ENCODE measurements at regions not wholly inside any gene's neighbourhood (a gene's known extent, or its start where the extent isn't known, plus 50 kb on each side); places are given as distances from the start of the nearest gene placed in this dataset.

GRCh38 chr6:165999279-165999678 lies 168.4 kb downstream of the TBXT start:
- H3K9me3 ChIP-seq (ENCODE audit: control insufficient read depth, insufficient read depth, low read depth, low read length) = no peaks in the 10 kb centered on the region
- TF ChIP-seq, protein P1, sequence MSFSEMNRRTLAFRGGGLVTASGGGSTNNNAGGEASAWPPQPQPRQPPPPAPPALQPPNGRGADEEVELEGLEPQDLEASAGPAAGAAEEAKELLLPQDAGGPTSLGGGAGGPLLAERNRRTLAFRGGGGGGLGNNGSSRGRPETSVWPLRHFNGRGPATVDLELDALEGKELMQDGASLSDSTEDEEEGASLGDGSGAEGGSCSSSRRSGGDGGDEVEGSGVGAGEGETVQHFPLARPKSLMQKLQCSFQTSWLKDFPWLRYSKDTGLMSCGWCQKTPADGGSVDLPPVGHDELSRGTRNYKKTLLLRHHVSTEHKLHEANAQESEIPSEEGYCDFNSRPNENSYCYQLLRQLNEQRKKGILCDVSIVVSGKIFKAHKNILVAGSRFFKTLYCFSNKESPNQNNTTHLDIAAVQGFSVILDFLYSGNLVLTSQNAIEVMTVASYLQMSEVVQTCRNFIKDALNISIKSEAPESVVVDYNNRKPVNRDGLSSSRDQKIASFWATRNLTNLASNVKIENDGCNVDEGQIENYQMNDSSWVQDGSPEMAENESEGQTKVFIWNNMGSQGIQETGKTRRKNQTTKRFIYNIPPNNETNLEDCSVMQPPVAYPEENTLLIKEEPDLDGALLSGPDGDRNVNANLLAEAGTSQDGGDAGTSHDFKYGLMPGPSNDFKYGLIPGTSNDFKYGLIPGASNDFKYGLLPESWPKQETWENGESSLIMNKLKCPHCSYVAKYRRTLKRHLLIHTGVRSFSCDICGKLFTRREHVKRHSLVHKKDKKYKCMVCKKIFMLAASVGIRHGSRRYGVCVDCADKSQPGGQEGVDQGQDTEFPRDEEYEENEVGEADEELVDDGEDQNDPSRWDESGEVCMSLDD (tag by site-specific recombination; IDR thresholded peaks at IDR 0.05) = no peak
- TF ChIP-seq BCL11A (tag by site-specific recombination; IDR thresholded peaks at IDR 0.05; ENCODE audit: low read depth) (no peak), MEIS1 (CRISPR knock-in tag; IDR thresholded peaks at IDR 0.05; ENCODE audit: borderline replicate concordance) (no peak), ZNF2 (tag by site-specific recombination; IDR thresholded peaks at IDR 0.05) (no peak), ZBTB20 (tag by site-specific recombination; IDR thresholded peaks at IDR 0.05) (no peak), ZNF112 (tag by site-specific recombination; IDR thresholded peaks at IDR 0.05) (no peak)
- TF ChIP-seq, protein P2, sequence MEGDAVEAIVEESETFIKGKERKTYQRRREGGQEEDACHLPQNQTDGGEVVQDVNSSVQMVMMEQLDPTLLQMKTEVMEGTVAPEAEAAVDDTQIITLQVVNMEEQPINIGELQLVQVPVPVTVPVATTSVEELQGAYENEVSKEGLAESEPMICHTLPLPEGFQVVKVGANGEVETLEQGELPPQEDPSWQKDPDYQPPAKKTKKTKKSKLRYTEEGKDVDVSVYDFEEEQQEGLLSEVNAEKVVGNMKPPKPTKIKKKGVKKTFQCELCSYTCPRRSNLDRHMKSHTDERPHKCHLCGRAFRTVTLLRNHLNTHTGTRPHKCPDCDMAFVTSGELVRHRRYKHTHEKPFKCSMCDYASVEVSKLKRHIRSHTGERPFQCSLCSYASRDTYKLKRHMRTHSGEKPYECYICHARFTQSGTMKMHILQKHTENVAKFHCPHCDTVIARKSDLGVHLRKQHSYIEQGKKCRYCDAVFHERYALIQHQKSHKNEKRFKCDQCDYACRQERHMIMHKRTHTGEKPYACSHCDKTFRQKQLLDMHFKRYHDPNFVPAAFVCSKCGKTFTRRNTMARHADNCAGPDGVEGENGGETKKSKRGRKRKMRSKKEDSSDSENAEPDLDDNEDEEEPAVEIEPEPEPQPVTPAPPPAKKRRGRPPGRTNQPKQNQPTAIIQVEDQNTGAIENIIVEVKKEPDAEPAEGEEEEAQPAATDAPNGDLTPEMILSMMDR (tag by site-specific recombination; IDR thresholded peaks at IDR 0.05) = no peak
- TF ChIP-seq, protein P3, sequence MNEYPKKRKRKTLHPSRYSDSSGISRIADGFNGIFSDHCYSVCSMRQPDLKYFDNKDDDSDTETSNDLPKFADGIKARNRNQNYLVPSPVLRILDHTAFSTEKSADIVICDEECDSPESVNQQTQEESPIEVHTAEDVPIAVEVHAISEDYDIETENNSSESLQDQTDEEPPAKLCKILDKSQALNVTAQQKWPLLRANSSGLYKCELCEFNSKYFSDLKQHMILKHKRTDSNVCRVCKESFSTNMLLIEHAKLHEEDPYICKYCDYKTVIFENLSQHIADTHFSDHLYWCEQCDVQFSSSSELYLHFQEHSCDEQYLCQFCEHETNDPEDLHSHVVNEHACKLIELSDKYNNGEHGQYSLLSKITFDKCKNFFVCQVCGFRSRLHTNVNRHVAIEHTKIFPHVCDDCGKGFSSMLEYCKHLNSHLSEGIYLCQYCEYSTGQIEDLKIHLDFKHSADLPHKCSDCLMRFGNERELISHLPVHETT (tag by site-specific recombination; IDR thresholded peaks at IDR 0.05) = no peak
- CTCF ChIA-PET = interaction anchor here (1.5 kb wide), 1 partner anchor 109 kb away, joined by 7 read pairs; no protein-coding TSS in a partner anchor
- no peak overlapping the region for H3K4me3 ChIP-seq (ENCODE audit: low read depth, low read length)
- no peak overlapping the region for H3K27ac ChIP-seq (ENCODE audit: extremely low read depth, low read depth, low read length)
- H3K36me3 ChIP-seq (ENCODE audit: control insufficient read depth in 2 of 2, insufficient read depth in 1 of 2, low read length in 2 of 2) = no peaks in the 10 kb centered on the region
- POLR2A ChIA-PET = no interaction called here
- H3K4me1 ChIP-seq (ENCODE audit: control insufficient read depth, insufficient read depth, low read length) = no peaks in the 10 kb centered on the region

DNA sequence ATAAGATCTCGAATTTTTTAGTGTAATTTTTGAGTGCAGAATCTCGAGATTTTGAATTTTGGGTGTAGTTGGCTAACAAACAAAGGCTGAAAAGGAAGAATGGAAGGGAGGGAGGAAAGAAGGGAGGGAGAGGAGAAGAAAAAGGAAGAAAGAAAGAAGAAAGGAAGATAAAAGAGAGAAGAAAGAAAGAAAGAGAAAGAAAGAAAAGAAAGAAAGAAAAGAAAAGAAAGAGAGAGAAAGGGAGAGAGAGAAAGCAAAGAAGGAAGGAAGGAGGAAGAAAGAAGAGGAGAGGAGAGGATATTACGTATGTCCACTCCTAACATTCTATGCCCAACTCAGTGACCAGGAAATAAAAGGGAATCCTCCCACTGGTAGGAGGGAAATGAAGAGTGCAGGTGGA lies 169.6 kb downstream of the TBXT start:
- no peak overlapping the region for H3K4me3 ChIP-seq (ENCODE audit: low read depth, low read length)
- CTCF ChIA-PET = no interaction called here
- peak; percentile 83 for TF ChIP-seq ZNF366 (tag by site-specific recombination; conservative IDR thresholded peaks at IDR 0.05)
- TF ChIP-seq OSR2 (tag by site-specific recombination; IDR thresholded peaks at IDR 0.05) = no peak
- TF ChIP-seq PRDM1 (tag by site-specific recombination; IDR thresholded peaks at IDR 0.05) = peak; percentile 97
- H3K4me1 ChIP-seq (ENCODE audit: control insufficient read depth, insufficient read depth, low read length) = no peaks in the 10 kb centered on the region
- no peak overlapping the region for H3K27ac ChIP-seq (ENCODE audit: extremely low read depth, low read depth, low read length)
- H3K36me3 ChIP-seq (ENCODE audit: control insufficient read depth in 2 of 2, insufficient read depth in 1 of 2, low read length in 2 of 2) = no peaks in the 10 kb centered on the region
- no peaks in the 10 kb centered on the region for H3K9me3 ChIP-seq (ENCODE audit: control insufficient read depth, insufficient read depth, low read depth, low read length)
- POLR2A ChIA-PET = no interaction called here

GRCh38 chr6:165991341-165991740 lies 176.3 kb downstream of the TBXT start:
- ChIA-PET POLR2A (no interaction called here), CTCF (interaction anchor here (0.6 to 1.5 kb wide), 6 partner anchors 9 to 114 kb away, joined by 3 to 6 read pairs (median 4); no protein-coding TSS in a partner anchor)
- Histone ChIP-seq H3K4me3 (ENCODE audit: low read depth, low read length) (no peak overlapping the region), H3K27ac (ENCODE audit: extremely low read depth, low read depth, low read length) (no peak overlapping the region), H3K4me1 (ENCODE audit: control insufficient read depth, insufficient read depth, low read length) (peaks cover 3% of the 10 kb centered on the region; the same call in 1 of the 2 replicates), H3K9me3 (ENCODE audit: control insufficient read depth, insufficient read depth, low read depth, low read length) (no peaks in the 10 kb centered on the region), H3K36me3 (ENCODE audit: control insufficient read depth in 2 of 2, insufficient read depth in 1 of 2, low read length in 2 of 2) (no peaks in the 10 kb centered on the region)
- TF ChIP-seq ZNF350 (tag by site-specific recombination; IDR thresholded peaks at IDR 0.05) = no peak
- no peak for TF ChIP-seq BCL11B (tag by site-specific recombination; IDR thresholded peaks at IDR 0.05; ENCODE audit: low read depth)

GRCh38 chr6:165990216-165990615 lies 177.4 kb downstream of the TBXT start:
- peaks cover 3% of the 10 kb centered on the region; the same call in 1 of the 2 replicates for H3K4me1 ChIP-seq (ENCODE audit: control insufficient read depth, insufficient read depth, low read length)
- no peaks in the 10 kb centered on the region for H3K9me3 ChIP-seq (ENCODE audit: control insufficient read depth, insufficient read depth, low read depth, low read length)
- TF ChIP-seq EGR2 (tag by site-specific recombination; IDR thresholded peaks at IDR 0.05; ENCODE audit: low read depth) (peak; percentile 83), ZFHX2 (tag by site-specific recombination; conservative IDR thresholded peaks at IDR 0.05) (peak; percentile 78), ZNF341 (tag by site-specific recombination; IDR thresholded peaks at IDR 0.05; ENCODE audit: low read depth) (0 out of 2 replicates have a peak, but pooled peaks have one; percentile 26), ZNF585B (tag by site-specific recombination; IDR thresholded peaks at IDR 0.05) (peak; percentile 76), WT1 (tag by site-specific recombination; IDR thresholded peaks at IDR 0.05) (no peak), ZNF561 (tag by site-specific recombination; IDR thresholded peaks at IDR 0.05; ENCODE audit: borderline replicate concordance) (no peak)
- ChIA-PET CTCF (interaction anchor here (0.7 to 1.2 kb wide), 4 partner anchors 95 to 221 kb away, joined by 3 to 6 read pairs (median 3); no protein-coding TSS in a partner anchor), POLR2A (no interaction called here)
- no peak overlapping the region for H3K27ac ChIP-seq (ENCODE audit: extremely low read depth, low read depth, low read length)
- H3K36me3 ChIP-seq (ENCODE audit: control insufficient read depth in 2 of 2, insufficient read depth in 1 of 2, low read length in 2 of 2) = no peaks in the 10 kb centered on the region
- H3K4me3 ChIP-seq (ENCODE audit: low read depth, low read length) = no peak overlapping the region

Measured in HEK293 (cell line).